GM12864 (cell line): ENCODE measurements at regions not wholly inside any gene's neighbourhood (a gene's known extent, or its start where the extent isn't known, plus 50 kb on each side); places are given as distances from the start of the nearest gene placed in this dataset.
"Not testable (repeated sequence)": the region's sequence is repeated elsewhere in the genome, so short reads cannot be mapped to it uniquely, and the experiment has no call there.

ENCODE experiments used
- DNase-seq: peaks from one replicate; pipeline ENCODE4 v3.0.0-alpha.2; 2011; ENCODE audit warnings: low read depth
- H3K4me3 ChIP-seq: 2 replicates; pipeline ENCODE4 v1.5.1; 2011; ENCODE audit warnings: mild to moderate bottlenecking, low read depth, low read length, control low read depth
- TF ChIP-seq, protein P1 (sequence below): IDR thresholded peaks from 2 replicates; pipeline ENCODE4 v1.5.1; 2011; ENCODE audit warnings: low read depth, mild to moderate bottlenecking, moderate library complexity, low read length, control low read depth, inconsistent platforms; ENCODE audit errors: missing control alignments

DNA sequence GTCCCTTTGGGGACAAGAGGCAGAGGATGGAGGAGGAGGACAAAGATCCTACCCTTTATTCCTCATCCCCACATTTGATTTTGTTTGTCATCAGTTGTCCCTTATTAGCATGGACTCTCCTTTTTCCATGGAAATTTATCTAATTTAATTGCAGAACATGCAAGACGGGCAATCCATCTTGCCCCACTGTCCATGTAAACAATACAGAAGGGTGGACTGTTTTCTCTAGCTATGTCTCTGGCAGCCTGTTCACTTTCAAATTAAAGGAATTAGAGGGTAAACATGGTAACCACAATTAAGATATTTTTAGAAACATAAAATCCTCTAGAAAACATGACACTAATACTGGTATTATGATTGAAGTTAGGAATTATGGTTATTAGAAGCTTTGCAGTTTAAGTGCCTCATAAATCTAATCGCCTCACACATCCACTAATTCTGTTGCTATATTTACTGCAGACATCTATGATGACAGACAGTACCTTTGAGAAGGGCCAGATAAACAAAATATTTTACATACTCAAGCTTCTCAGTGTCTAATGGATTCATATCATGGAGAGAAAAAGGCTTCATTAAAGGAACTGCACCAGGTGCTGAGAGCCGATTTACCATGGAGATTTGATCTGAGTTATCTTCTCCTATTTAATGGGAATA lies 215.5 kb downstream of the LNPK start:
- no peak overlapping the region for H3K4me3 ChIP-seq
- TF ChIP-seq, protein P1, sequence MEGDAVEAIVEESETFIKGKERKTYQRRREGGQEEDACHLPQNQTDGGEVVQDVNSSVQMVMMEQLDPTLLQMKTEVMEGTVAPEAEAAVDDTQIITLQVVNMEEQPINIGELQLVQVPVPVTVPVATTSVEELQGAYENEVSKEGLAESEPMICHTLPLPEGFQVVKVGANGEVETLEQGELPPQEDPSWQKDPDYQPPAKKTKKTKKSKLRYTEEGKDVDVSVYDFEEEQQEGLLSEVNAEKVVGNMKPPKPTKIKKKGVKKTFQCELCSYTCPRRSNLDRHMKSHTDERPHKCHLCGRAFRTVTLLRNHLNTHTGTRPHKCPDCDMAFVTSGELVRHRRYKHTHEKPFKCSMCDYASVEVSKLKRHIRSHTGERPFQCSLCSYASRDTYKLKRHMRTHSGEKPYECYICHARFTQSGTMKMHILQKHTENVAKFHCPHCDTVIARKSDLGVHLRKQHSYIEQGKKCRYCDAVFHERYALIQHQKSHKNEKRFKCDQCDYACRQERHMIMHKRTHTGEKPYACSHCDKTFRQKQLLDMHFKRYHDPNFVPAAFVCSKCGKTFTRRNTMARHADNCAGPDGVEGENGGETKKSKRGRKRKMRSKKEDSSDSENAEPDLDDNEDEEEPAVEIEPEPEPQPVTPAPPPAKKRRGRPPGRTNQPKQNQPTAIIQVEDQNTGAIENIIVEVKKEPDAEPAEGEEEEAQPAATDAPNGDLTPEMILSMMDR, result no peak
- no peak for DNase-seq

DNA sequence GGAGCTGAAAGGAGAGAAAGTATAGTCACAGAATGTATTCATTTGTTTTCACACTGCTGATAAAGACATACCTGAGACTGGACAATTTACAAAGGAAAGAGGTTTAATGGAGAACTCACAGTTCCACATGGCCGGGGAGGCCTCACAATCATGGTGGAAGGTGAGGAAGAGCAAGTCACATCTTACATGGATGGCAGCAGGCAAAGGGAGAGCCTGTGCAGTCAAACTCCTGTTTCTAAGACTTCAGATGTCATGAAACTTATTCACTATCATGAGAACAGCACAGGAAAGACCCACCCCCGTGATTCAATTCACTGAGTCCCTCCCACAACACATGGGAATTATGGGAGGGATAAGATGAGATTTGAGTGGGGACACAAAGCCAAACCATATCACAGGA lies 224.7 kb downstream of the LNPK start:
- H3K4me3 ChIP-seq, DNase-seq: not testable (repeated sequence)

DNA sequence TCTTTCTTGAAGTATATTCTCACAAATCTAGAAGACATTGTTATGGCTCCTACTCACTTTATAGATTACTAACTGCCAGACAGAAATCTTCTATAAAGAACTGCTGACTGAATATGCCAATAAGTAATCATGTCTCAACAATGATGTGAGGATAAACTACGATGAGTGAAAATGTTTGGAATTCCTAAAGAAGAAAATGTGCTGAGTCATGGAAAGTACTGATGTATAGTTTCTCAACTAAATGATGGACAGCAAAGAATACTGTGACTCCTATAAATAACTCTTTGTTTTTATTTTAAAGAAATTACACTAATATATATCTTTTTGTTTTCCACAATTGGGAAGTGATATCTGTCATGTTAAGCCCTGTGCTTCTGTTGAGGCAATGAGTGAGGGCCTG lies 232.9 kb downstream of the LNPK start:
- DNase-seq, result no peak
- H3K4me3 ChIP-seq, result no peak overlapping the region
- TF ChIP-seq, protein P1, result no peak

DNA sequence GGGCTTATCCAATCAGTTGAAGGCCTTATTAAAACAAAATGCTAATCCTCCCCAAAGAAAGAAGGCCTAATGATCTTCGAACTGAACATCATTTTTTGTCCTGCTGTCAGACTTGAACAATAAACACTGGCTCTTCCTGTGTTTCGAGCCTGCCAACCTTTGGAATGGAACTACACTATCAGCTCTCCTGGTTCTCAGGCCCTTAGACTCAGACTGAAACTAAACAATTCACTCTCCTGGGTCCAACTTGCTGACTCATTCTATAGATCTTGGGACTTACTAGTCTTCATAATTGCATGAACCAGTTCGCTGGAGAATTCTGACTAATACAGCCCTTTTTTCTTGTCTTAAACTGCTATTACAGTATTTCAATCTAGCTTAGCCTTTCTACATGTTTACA lies 235.2 kb downstream of the LNPK start:
- TF ChIP-seq, protein P1, result no peak
- DNase-seq, result no peak
- no peak overlapping the region for H3K4me3 ChIP-seq

DNA sequence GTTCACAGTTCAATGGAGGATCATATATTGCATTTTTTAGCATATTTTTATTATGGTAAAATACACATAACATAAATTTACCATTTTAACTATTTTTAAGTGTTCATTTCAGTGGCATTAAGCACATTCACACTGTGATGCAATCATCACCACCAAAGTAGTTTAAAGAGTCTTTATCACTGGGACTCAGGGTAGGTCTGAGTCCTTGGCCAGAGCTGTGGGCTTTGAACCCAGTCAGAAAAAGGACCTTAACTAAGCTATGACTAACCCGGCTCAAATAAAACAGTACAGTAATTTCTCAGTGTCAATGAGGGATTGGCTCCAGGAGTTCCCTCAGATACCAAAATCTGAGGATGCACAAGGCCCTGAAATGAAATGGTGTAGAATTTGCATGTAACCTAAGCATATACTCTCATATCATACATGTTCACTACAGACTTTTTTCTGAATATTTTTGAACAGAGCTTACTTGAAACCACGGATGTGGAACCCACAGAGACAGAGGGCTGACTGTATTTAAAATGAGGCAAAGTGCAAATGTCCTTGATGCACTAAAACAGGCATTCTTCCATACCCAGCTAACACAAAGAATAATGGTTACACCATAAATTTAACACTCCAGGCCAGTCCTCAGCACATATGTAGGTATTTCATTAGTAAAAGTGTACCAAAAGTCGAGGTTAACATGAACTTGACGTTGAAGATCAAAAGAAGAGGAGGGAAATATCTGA lies 246.2 kb downstream of the LNPK start:
- TF ChIP-seq, protein P1, result no peak
- DNase-seq, result no peak
- no peak overlapping the region for H3K4me3 ChIP-seq

DNA sequence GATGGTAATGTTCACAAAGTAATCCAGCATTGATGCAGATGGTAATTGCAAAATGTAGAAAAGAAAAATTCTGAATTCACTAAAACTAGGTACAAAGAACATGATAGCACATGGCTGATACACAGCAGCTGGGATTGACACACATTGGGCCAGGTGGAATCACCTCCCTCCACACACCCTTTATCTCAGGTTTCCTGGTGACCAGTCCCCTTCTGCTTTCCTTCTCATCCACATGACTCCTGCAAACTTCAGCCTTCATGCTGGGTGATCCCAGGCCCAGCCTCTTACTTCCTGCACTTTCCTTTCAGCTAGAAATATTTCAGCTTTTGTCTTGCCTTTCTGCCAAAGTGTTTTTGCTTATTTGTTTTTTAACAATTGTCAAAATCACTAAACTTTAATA lies 246.9 kb downstream of the LNPK start:
- DNase-seq, result no peak
- H3K4me3 ChIP-seq, result no peak overlapping the region
- TF ChIP-seq, protein P1, result no peak

DNA sequence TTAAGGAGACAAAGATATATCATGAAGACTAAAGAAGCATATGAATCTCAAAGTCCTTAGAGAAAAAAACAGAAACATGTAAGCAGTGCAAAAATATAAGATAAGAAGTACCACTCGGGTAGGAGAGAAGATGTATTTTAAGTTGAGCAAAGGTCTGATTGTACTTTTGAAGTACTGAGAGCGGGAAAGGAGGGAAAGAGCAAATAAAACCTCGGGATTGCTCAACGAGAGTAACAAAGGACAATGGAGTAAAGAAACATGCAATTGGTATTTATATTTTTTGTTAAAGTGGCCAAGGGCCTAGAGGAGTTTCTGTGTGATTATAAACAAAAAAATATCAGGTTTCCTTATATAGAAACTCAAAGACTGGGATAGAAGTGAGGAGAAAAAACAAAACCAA lies 251.9 kb downstream of the LNPK start:
- TF ChIP-seq, protein P1, result no peak
- no peak overlapping the region for H3K4me3 ChIP-seq
- DNase-seq, result no peak
